ENCODE measurements at regions not wholly inside any gene's neighbourhood (a gene's known extent, or its start where the extent isn't known, plus 50 kb on each side); places are given as distances from the start of the nearest gene placed in this dataset.

DNA sequence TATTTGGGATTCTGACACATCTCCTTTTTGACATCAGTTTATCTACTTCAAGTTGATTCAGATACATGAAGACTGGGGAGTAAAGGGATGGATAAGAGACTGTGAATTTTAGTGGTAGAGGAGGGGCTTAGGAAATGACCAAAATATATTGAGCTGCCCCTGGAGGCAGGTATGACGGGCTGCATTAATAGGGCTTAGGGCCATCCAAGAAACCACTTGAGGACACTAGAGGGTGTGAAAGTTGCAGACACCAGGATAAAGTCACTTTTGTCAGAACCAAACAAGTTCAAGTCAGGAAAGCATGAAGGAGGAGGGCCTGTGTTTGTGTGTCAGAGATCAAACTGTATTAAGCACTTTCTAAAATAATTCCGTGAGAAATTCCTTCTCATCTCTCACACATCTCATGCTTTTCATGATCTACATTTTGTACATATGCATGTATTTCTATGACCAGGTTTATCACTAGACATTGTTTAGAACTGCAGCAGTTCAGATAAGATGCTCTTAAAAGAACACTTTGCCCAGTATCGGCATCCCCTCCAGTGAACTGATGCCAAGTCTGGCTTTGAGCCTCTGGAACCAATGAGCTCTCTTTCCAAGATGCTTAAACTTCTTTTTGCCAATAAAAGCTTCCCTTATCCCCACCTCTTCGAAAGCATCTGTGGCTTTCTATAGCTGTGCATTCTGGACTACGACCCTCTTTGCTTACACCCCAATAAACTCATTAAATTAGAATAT is 136.9 kb downstream of the SLC38A1 start:
- no peaks in the 10 kb centered on the region for H3K9me3 Mint-ChIP-seq
- no peaks in the 10 kb centered on the region for H3K36me3 Mint-ChIP-seq
- H3K27ac Mint-ChIP-seq: no peak overlapping the region
- ATAC-seq: no peak
- DNase-seq (ENCODE audit: low spot score in 2 of 2): no peak

DNA sequence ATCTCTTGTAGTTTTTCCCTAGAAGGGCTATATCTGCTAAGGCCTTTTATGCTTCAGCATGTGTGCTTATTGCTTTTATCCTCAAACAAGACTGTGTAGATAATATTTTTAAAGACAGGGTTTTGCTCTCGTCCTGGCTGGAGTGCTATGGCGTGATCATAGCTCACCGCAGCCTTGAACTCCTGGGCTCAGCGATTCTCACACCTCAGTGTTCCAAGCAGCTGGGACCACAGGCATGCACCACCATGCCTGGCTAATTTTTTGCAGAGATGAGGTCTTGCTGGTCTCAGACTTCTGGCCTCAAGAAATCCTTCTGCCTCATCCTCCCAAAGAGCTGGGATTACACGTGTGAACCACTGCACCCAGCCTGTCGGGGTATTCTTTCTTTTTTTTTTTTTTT is 137.3 kb upstream of the SCAF11 start:
- Mint-ChIP-seq H3K27ac (no peak overlapping the region), H3K9me3 (no peaks in the 10 kb centered on the region), H3K36me3 (no peaks in the 10 kb centered on the region)
- DNase-seq (ENCODE audit: low spot score in 2 of 2) (no peak), ATAC-seq (no peak)

DNA sequence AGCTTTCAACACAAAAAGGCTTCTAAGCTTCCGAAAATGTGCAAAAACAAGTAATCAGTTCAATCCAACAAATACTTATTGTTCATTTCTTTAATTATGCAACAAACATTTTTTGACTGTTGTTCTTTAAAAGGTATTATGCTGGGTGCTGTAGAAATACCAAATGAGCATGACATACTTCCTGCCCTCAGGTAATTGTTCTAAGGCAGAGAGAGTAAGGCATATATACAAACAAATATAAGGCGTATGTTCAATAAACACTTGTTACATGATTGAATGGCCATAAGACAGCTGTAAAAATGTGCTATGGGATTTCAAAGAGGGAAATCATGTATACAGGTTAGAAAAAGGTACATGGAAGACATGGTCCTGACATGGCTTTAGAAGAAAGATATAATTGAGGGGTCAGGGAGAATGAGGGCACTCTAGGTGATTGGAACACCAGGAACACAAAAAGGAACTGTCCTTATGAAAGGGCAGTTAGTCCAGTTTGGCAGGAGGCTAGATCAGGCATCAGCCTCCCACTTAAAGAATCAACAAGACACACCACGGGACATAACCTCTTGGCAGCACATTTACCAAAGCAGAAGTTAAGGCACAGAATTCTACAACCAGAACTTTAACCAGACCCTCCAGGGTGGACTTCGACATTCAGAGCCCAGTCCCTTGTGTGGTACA is 135.8 kb upstream of the SCAF11 start:
- H3K27ac Mint-ChIP-seq: no peak overlapping the region

DNA sequence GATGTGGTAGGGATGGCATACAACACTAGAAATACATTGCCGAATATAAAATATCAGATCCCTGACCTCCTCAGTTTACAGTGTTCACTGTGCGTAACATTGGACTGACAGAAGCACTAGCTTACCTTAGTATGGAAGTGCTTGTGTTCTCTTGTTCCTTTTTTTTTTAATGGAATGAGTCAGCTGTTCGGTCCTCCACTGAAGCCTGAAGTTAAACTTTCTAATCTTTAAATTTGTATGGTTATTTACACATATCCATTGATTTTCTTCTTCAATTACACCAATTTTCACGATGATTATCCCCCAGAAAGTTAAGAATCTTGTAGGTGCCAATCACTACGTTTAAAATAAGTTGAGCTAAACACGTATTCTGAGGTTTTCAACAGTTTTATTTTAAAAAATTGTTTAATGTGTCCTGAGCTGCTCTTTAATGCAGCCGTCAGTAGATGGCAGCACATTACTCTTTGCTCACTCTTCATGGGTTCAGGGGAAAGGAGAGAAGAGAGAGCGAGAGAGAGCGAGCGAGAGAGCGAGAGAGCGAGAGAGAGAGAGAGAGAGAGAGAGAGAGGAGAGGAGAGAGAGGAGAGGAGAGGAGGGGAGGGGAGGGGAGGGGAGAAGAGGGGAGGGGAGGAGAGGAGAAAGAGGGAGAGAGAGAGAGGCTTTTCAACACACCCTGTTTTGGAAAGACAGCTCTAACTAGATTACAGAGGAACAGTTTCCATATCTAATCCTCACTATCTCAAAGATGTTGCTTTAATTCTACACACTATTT is 134.7 kb upstream of the SCAF11 start:
- Mint-ChIP-seq H3K9me3 (no peaks in the 10 kb centered on the region), H3K27ac (peak overlapping the region; percentile 40 to 75), H3K36me3 (no peaks in the 10 kb centered on the region)
- ATAC-seq (peak; percentile 92 to 96), DNase-seq (ENCODE audit: low spot score in 2 of 2) (peak in 1 of 2 donors; percentile 45)

More for the DNA sequence above, 135.8 kb upstream of the SCAF11 start:
- no peak for ATAC-seq
- no peaks in the 10 kb centered on the region for H3K36me3 Mint-ChIP-seq
- no peak for DNase-seq (ENCODE audit: low spot score in 2 of 2)
- H3K9me3 Mint-ChIP-seq: no peaks in the 10 kb centered on the region

DNA sequence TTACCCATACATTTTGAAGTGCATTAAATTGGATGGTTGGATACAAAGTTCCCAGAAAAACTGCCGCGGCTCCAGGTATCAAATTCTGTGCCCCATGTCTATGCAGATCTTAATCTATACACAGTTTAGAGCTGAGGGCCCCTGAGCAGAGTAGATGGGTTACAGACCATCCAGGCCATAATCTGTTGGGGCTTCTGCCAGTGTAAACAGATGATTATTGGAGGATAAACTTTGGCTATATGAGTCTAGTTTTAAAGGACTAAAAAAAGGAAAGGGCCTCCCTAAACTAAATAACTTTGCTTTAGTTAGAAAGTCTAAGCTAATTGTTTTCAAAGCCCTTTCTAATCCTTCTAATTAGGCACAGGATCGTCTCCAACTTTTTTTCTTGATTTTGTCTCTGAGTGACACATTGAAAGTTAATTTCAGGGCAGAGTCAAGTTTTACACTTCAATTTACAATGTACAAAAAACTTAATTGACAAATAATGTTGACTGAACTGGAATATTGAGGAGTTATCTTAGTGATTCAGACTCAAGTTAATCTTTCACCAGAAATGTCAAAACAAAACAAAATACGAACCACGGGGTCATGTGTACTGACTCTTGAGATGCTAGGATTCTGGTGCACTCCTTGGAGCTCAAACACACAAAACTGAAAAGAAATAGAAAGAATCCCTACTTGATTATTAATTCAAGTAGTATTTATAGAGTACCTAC is 133.9 kb upstream of the SCAF11 start:
- ATAC-seq: no peak
- Mint-ChIP-seq H3K36me3 (no peaks in the 10 kb centered on the region), H3K9me3 (no peaks in the 10 kb centered on the region), H3K27ac (no peak overlapping the region)
- DNase-seq (ENCODE audit: low spot score in 2 of 2): no peak

DNA sequence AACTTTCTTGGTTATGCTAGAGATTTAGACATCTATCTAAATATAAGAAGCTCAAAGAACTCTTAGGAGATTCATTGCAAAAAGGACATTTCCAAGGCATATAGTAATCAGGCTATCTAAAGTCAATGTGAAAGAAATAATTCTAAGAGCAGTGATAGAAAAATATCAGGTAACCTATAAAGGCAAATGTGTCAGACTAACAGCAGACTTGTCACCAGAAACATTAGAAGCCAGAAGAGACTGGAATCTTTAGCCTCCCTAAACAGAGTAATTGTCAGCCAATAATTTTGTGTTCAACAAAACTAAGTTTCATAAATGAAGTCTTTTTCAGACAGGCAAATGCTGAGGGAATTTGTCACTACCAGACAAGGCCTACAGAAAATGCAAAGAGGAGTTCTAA is 122.0 kb upstream of the SCAF11 start:
- Mint-ChIP-seq H3K9me3 (peaks cover 3 to 11% of the 10 kb centered on the region in 2 donors), H3K36me3 (peaks cover 9 to 10% of the 10 kb centered on the region in 2 donors), H3K27ac (no peak overlapping the region)
- ATAC-seq: no peak
- DNase-seq (ENCODE audit: low spot score in 2 of 2): no peak

DNA sequence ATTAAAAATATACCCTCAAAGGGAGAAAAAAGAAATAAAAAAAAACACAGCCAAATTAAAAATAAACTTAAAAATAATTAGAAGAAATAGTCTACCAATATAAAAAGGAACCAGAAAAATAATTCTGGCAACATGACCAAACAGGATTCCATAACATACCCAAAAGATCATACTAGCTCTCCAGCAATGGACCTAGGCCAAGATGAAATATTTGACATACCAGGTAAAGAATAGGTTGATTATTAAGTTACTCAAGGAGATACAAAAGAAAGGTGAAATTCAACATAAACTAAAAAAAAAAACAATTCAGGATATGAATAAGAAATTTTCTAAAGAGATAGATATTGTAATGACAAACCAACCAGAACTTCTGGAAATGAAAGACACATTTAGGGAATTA is 121.3 kb upstream of the SCAF11 start:
- no peak for ATAC-seq
- Mint-ChIP-seq H3K9me3 (peaks cover 3 to 11% of the 10 kb centered on the region in 2 donors), H3K27ac (no peak overlapping the region), H3K36me3 (peaks cover 9 to 10% of the 10 kb centered on the region in 2 donors)
- DNase-seq (ENCODE audit: low spot score in 2 of 2): no peak

DNA sequence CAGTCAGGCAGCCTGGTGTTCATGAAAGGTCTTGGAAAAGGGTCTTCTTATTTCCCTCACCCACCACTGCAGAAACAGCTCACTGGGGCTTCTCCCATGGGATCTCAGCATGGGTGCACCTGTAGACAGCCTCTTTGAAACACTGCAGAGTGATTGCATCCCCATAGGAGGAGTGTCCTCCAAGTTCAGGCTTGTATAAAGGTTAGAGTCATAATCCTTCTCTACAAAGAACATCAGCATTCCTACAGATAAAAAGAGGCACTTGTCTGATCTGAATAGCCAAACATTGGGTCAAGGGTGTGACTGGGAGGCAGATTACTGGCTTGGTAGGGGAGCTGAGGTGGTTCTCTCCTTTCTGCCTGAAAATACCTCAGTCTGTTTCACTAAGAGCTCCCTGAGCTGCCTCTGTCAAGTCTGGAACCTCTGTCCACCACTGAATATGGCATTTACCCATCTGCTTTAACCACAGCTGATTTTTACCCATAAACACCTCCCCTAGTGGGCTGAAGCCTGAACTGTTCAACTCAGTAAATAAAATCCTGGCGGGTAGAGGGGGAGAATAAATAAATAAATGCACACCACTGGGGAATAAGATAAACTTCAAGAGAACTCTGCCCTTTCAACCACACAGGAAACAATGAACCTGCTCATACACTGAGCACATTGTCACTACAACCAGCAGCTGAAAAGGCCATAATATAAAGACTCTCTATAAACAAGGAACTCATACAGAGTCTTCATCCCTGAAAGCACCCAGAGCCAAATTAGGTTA is 120.7 kb upstream of the SCAF11 start:
- Mint-ChIP-seq H3K27ac (no peak overlapping the region), H3K9me3 (peaks cover 3 to 11% of the 10 kb centered on the region in 2 donors), H3K36me3 (peaks cover 9 to 10% of the 10 kb centered on the region in 2 donors)
- ATAC-seq (no peak), DNase-seq (ENCODE audit: low spot score in 2 of 2) (no peak)

DNA sequence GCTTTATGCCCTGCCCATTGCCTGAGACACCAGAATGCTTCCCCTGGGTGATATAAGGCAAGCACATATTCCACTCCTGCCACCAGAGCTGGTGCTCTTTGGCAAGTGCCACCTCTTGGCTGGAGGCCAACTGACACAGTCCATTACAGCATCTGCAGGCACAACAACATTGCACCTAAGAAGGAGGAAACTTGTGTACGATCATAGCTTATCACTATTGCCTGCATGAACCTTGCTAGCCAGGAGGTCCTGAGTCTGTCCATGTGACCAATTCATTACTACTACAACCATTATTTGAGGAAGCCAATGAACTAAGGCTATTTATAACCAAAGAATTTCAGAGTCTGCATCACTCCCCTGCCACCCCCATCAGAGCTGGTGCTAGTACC is 119.8 kb upstream of the SCAF11 start:
- peaks cover 9 to 10% of the 10 kb centered on the region in 2 donors for H3K36me3 Mint-ChIP-seq
- DNase-seq (ENCODE audit: low spot score in 2 of 2): no peak
- no peak for ATAC-seq
- no peak overlapping the region for H3K27ac Mint-ChIP-seq
- peaks cover 3 to 11% of the 10 kb centered on the region in 2 donors for H3K9me3 Mint-ChIP-seq

DNA sequence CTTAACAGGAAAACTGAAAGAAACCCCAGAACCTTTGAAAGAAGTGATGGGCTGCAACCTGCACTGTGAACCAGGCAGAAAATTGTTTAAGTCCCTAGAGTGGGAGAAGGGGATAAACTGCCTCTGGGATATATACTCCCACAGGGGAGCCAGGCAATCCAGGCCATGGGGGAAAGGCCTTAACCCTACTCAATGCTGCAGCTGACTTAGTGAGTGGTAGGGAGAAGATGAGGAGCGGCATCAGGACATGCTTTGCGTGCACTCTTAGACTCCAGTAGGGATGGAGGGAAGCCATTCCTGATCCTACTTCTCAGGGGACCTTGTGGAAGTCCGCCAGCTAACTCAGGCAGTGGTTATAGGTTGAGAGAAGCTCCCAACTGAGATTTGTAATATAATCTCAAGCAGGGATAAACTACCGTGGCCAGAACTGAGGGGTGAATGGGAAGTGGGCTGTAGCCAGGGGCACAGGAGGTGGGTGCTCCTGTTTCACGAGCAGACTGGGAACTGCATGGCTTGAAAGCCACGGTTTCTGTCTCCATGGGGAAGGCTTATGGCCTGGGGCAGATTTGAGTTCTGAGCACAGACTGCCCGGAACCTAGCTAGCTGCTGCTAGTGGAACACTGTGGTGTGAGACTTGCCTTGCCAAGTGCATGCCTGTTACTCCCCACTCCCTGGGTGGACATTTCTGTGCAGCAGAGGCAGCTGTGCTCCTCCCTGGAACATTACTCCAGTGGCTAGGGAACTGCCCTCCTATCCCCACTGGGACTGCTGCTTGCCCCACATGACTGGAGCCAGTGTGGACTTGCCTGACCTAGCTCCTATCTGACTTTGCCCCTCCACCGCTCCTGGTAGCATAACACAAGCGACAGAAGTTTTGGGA is 119.2 kb upstream of the SCAF11 start:
- ATAC-seq (no peak), DNase-seq (ENCODE audit: low spot score in 2 of 2) (no peak)
- Mint-ChIP-seq H3K36me3 (peaks cover 9 to 10% of the 10 kb centered on the region in 2 donors), H3K9me3 (peaks cover 3 to 11% of the 10 kb centered on the region in 2 donors), H3K27ac (no peak overlapping the region)

DNA sequence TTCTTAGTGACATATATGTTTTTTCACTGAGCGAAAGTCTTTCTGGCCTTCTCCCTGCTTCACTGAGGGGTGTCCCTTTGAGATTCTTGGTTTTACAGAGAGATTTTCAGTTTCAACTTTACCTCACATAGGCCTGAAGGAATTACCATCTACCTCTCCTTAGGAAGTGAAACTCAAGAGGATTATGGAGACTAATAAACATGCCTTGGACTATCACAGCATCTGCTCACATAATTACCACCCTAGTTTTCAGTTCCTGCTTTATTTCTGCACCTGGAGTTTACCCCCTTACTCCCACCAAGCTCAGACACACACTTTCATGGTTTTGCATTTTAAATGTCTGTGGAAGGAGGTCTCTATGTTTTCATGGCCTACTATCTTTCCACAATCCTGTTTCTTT is 118.3 kb upstream of the SCAF11 start:
- Mint-ChIP-seq H3K9me3 (peaks cover 3 to 11% of the 10 kb centered on the region in 2 donors), H3K27ac (no peak overlapping the region), H3K36me3 (peaks cover 9 to 10% of the 10 kb centered on the region in 2 donors)
- ATAC-seq (no peak), DNase-seq (ENCODE audit: low spot score in 2 of 2) (no peak)

DNA sequence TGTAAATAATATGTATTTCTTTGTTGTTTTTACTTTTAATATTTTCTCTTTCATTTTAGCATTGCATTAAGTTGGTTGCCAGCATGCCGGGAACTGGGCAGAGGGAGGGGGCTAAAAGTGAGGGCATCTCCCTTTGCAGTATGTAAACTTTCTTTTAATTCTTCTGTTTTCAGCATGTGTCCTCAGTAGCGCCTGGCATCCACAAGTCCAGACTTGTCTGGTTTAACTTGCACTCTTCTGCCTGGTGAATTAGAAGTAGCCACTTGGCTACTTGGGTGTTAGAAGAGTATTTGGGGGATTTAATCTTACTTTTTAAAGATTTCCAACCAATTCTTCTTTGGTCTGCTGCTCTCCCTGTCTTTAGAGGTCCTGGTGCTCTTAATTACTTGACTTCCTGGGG is 117.2 kb upstream of the SCAF11 start:
- Mint-ChIP-seq H3K36me3 (peaks cover 9 to 10% of the 10 kb centered on the region in 2 donors), H3K9me3 (peaks cover 0 to 8% of the 10 kb centered on the region in 2 donors), H3K27ac (no peak overlapping the region)
- DNase-seq (ENCODE audit: low spot score in 2 of 2): no peak
- no peak for ATAC-seq

DNA sequence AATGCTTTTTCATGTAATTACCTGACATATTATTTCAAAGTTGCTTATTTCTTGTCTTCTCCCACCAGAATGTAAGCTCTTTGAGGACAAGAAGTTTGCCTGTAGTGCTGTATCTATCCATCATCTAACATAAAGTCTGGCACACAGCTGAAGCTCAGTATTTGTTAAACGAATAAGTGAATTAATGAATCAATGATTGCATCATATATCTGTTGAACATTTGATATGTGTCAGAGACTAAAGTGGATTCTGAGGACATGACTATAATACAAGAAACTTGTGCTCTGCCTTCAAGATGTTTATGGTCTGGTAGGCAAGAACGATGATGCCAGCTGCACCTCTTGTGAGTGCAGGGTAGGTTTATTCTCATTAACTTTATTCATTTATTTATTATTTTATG is 115.4 kb upstream of the SCAF11 start:
- ATAC-seq: no peak
- DNase-seq (ENCODE audit: low spot score in 2 of 2): no peak
- Mint-ChIP-seq H3K9me3 (no peaks in the 10 kb centered on the region), H3K36me3 (no peaks in the 10 kb centered on the region), H3K27ac (no peak overlapping the region)

DNA sequence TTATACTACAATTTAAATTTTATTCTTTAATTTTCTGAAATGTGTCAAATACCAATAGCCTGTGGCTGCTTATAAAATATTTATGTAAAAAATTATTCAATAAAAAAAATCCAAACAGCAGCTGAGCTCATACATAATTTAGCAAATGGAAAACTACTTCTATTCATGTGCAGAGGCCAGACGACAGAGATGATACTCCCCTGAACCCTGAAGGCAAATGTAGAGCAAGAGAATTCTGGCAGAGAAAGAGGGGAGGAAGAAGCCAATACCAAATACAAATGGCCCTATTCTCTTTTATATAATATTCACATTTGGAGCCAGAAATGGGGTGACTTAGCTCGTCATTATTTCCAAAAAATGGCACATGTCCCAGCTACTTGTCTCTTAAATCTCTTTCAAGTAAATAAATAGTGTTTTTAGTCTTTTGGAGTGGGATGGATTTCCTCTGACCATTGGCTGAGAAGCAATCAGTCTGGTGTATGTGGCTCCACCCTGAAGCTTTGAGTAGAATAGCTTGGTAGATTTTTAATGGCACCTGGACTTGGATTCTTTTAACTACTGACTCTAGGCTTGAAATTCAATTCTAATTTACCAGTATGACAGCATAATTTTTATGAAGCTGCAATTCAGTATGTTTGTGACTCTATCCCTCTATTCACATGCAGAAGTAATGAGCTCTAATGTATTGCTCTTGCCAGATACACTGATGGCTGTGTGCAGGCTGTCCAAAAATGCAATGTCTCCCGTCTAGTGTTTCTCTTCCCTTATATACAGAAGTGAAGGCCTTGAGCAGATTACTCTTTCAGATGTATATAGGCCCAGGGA is 113.4 kb upstream of the SCAF11 start:
- H3K27ac Mint-ChIP-seq: no peak overlapping the region
- H3K36me3 Mint-ChIP-seq: no peaks in the 10 kb centered on the region
- ATAC-seq (no peak), DNase-seq (ENCODE audit: low spot score in 2 of 2) (no peak)
- no peaks in the 10 kb centered on the region for H3K9me3 Mint-ChIP-seq

DNA sequence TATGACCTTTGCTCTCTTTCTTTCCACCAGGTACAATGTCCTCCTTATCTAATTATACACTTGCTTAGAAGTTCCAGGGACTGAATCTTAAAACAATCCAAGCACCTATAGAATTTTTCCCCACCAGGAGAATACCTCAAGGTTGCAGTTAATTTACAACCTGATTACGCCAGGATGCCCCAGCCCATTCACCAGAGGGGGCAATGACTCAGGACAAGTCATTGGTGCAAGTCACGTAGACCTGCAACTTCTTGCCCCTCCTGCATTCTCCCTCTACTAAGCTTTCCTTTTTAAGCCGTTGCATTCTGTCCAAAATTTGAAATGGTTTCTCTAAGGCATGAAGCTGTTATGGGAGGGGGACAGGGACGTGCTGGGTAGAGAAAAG is 111.1 kb upstream of the SCAF11 start:
- DNase-seq (ENCODE audit: low spot score in 2 of 2): no peak
- ATAC-seq: no peak
- H3K27ac Mint-ChIP-seq: no peak overlapping the region
- H3K36me3 Mint-ChIP-seq: peaks cover 0 to 5% of the 10 kb centered on the region in 2 donors
- peaks cover under 1 to 8% of the 10 kb centered on the region in 2 donors for H3K9me3 Mint-ChIP-seq
